ENCODE measurements at regions not wholly inside any gene's neighbourhood (a gene's known extent, or its start where the extent isn't known, plus 50 kb on each side); places are given as distances from the start of the nearest gene placed in this dataset.
"Not testable (repeated sequence)": the region's sequence is repeated elsewhere in the genome, so short reads cannot be mapped to it uniquely, and the experiment has no call there.

DNA sequence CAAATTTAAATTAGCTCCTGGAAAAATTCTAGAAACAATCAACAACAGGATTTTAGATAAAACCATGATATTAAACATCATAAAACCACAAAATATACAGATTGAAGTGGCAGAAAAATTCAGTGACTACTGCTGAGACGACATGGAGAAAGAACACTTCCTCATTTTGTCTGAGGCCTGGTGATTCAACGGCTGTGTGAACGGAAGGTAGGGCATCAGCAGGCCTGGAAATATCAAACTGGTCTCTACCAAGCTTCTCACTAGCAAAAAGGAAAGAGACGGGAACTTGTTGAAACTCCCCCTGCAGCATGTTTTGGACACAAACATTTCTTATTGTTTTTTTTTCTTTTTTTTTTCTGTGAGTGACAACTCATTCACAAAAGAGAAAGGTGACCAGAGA, 58.0 kb upstream of the AHI1 start:
- TF ChIP-seq, protein P1, sequence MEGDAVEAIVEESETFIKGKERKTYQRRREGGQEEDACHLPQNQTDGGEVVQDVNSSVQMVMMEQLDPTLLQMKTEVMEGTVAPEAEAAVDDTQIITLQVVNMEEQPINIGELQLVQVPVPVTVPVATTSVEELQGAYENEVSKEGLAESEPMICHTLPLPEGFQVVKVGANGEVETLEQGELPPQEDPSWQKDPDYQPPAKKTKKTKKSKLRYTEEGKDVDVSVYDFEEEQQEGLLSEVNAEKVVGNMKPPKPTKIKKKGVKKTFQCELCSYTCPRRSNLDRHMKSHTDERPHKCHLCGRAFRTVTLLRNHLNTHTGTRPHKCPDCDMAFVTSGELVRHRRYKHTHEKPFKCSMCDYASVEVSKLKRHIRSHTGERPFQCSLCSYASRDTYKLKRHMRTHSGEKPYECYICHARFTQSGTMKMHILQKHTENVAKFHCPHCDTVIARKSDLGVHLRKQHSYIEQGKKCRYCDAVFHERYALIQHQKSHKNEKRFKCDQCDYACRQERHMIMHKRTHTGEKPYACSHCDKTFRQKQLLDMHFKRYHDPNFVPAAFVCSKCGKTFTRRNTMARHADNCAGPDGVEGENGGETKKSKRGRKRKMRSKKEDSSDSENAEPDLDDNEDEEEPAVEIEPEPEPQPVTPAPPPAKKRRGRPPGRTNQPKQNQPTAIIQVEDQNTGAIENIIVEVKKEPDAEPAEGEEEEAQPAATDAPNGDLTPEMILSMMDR (IDR thresholded peaks at IDR 0.05; ENCODE audit: low read depth, low read length, missing control alignments) = no peak
- no peak for DNase-seq (ENCODE audit: low read depth)
- no peak overlapping the region for H3K4me3 ChIP-seq (ENCODE audit: low read depth, low read length)

DNA sequence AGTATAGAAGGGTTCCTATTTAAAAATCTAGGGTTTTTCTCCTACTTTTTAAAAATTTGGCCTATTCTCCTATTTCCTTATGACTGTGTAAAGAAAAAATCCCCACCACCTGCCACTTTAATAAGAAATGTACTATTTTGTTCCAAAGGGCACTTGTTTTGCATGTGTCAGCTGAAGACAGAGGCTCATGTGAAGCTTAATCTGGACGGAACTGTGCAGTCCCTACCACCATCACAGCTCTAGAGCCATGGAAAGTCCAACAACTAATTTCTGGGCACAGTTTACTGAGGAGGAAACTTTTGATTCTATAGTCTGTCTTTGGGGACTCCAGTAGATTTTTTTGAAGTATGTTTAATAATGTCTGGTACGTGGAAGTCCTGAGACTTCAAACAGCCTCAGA, 60.0 kb upstream of the AHI1 start:
- TF ChIP-seq, protein P1 (IDR thresholded peaks at IDR 0.05; ENCODE audit: low read depth, low read length, missing control alignments) = no peak
- DNase-seq (ENCODE audit: low read depth) = no peak
- no peak overlapping the region for H3K4me3 ChIP-seq (ENCODE audit: low read depth, low read length)

DNA sequence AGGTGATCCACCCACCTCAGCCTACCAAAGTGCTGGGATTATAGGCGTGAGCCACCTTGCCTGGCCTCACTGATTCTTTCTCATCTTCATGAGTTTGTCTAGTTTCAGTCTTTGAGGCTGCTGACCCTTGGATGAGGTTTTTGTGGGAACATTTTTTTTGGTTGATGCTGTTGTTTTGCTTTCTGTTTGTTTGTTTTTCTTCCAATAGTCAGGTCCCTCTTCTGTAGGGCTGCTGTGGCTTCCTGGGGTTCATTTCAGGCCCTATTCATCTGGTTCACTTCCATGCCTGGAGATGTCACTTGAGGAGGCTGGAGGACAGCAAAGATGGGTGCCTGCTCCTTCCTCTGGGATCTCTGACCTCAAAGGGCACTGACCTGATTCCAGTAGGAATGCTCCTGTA, 68.1 kb upstream of the AHI1 start:
- H3K4me3 ChIP-seq (ENCODE audit: low read depth, low read length); DNase-seq (ENCODE audit: low read depth): not testable (repeated sequence)

GRCh38 chr6:135566311-135567068, 69.0 kb upstream of the AHI1 start:
- no peak overlapping the region for H3K4me3 ChIP-seq (ENCODE audit: low read depth, low read length)
- TF ChIP-seq, protein P1 (IDR thresholded peaks at IDR 0.05; ENCODE audit: low read depth, low read length, missing control alignments) = no peak
- DNase-seq (ENCODE audit: low read depth) = no peak

DNA sequence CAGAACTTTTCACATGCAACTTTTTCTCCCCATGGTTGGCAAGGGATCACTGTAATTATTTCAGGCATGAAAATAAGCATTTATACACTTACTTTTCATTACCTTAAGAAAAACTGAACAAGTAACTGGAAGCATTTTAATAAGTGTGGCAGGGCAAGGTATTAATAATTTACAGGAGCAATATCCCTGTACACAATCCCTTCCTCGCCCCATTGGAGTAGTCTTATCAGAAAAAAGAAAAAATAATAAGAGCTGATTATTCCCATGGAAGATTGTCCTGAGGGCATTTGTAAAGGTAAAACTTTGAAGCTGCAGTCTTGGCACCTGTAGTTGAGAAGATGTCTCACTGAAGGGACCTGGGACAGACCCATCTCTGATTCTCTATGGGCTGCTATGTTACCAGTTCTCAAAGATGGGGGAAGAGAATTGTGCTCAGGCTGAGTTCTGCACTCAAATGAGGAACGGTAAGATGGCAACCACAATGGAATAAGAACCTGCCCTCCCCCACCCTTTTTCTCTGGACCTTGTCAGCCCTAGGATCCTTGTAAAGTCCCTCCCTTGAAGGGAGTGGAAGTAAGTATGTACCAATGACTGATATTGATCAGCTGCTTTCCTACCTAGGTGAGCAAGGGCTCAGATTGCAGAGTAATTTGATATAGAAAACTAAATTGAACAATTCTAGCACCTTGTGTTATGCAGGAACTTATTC, 70.0 kb upstream of the AHI1 start:
- no peak overlapping the region for H3K4me3 ChIP-seq (ENCODE audit: low read depth, low read length)
- no peak for DNase-seq (ENCODE audit: low read depth)
- TF ChIP-seq, protein P1 (IDR thresholded peaks at IDR 0.05; ENCODE audit: low read depth, low read length, missing control alignments) = no peak

DNA sequence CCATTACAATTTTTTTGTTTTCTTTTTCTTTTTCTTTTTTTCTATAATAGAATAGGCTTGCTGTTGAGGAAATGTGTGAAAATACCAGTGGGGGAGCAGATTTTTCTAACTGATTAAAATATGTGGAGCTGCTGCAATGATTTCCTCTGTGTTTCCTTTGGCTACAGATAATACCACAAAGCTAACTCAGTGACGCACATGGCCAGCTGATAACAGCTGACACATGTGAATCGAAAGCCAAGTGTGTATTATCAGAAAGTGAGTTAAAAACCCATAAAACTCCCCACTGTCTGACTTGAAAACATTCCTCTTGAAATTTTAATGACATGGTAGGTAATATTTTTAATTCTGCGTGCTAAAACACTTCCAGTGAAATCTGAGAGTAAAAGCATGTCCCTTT, 70.8 kb upstream of the AHI1 start:
- no peak for DNase-seq (ENCODE audit: low read depth)
- H3K4me3 ChIP-seq (ENCODE audit: low read depth, low read length) = no peak overlapping the region
- TF ChIP-seq, protein P1 (IDR thresholded peaks at IDR 0.05; ENCODE audit: low read depth, low read length, missing control alignments) = no peak

GRCh38 chr6:135572051-135572450, 74.5 kb upstream of the AHI1 start:
- no peak for DNase-seq (ENCODE audit: low read depth)
- H3K4me3 ChIP-seq (ENCODE audit: low read depth, low read length) = no peak overlapping the region
- TF ChIP-seq, protein P1 (IDR thresholded peaks at IDR 0.05; ENCODE audit: low read depth, low read length, missing control alignments) = no peak

Measured in GM12864 (cell line).